ACC112 (cell line): ENCODE measurements at regions not wholly inside any gene's neighbourhood (a gene's known extent, or its start where the extent isn't known, plus 50 kb on each side); places are given as distances from the start of the nearest gene placed in this dataset.

Source experiments
- H2AFZ ChIP-seq: fragments of 200-600 bp; sonication (generic); one replicate; pipeline ENCODE4 v1.6.0; 2017; ENCODE audit warnings: antibody characterized with exemption, low read length; ENCODE audit not compliant: unreplicated experiment
- H3K27ac ChIP-seq: fragments of 200-600 bp; sonication (generic); 2 replicates; pipeline ENCODE4 v1.5.1; 2014; ENCODE audit warnings: low read depth, mild to moderate bottlenecking, antibody characterized with exemption, low read length, moderate library complexity
- H3K27me3 ChIP-seq: fragments of 200-600 bp; sonication (generic); 2 replicates; pipeline ENCODE4 v1.6.1; 2014; ENCODE audit warnings: mild to moderate bottlenecking, antibody characterized with exemption, low read length, moderate library complexity, mixed read lengths; ENCODE audit not compliant: insufficient read depth
- H3K36me3 ChIP-seq: fragments of 200-600 bp; sonication (generic); 2 replicates; pipeline ENCODE4 v1.6.1; 2016; ENCODE audit warnings: mild to moderate bottlenecking, antibody characterized with exemption, low read length, moderate library complexity, mixed read lengths; ENCODE audit not compliant: insufficient read depth
- H3K4me1 ChIP-seq: fragments of 200-600 bp; sonication (generic); one replicate; pipeline ENCODE4 v1.6.1; 2016; ENCODE audit warnings: low read length, mixed read lengths; ENCODE audit not compliant: insufficient read depth, unreplicated experiment, control insufficient read depth
- H3K4me3 ChIP-seq: fragments of 200-600 bp; sonication (generic); 2 replicates; pipeline ENCODE4 v1.5.1; 2014; ENCODE audit warnings: mild to moderate bottlenecking, low read depth, low read length
- H3K79me2 ChIP-seq: fragments of 200-600 bp; sonication (generic); one replicate; pipeline ENCODE4 v1.6.0; 2016; ENCODE audit warnings: low read length; ENCODE audit not compliant: control insufficient read depth, unreplicated experiment, insufficient read depth

- Histone ChIP-seq H3K27ac (no peak overlapping the region), H3K27me3 (no peaks in the 10 kb centered on the region), H3K36me3 (no peaks in the 10 kb centered on the region), H3K4me3 (no peak overlapping the region), H3K4me1 (peaks cover 46% of the 10 kb centered on the region), H2AFZ (no peak overlapping the region), H3K79me2 (peaks cover 86% of the 10 kb centered on the region)
Measured at GRCh38 chr17:77438241-77439188, 297.7 kb downstream of the SEC14L1 start.

DNA sequence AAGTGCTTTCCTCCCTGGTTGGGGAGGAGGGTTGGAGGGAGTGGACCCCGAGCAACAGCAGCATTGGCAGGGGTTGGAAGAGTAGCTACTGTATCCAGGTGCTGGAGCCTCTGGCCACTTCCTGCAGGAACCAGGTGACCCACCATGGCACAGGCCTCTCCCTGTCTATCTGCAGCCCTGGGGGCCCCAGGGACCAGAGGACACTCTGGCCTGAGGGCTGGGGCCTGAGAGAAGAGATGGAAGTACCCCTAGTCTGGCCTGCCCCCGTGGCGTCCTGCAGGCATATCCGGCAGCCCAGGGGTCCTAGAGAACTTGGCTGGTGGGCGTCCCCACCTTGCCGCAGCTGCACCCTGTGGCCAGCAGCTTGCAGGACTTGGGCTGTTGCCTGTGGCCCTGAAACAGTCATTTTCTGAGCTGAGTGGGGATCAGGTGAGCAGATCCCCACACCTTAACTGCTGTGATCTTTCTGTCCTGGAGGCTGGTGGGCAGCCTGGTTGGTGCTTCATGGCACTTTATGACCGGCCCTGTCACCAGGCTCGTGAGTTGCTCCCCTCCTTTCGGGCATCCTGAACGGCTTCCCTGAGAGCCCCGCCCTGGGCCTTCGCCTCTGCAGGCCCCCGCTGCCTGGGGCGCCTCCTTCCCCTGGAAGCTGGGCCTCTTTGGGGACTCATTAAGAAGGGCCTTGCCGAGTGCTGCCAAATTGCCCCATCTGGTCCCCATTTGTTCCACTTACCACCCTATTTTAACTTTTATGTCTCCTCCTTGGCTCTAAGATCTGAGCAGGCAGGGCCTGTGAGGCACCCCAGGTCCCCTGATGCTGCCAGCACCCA is 298.6 kb downstream of the SEC14L1 start:
- H3K27ac ChIP-seq, result no peak overlapping the region
- H3K27me3 ChIP-seq, result no peaks in the 10 kb centered on the region

DNA sequence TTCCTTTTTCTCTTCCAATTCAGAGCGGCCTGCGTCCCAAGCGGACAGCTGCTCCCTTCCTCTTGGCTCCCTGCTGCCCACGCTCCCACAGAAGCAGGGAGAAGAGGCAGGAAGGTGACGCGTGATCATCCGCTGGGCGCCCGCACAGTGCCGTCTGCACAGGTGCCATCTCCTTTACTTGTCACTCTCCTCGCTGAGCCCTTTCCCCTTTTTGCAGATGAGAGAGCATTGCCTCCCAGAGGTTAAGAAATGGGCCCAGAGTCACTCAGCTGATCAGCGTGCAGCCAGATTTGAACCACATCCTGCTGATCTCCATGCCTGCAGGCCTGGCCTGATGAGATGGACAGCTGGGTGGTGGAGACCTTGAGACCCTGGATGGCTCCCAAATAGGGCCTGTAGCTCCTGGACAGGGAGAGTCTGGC is 299.8 kb downstream of the SEC14L1 start:
- no peak overlapping the region for H3K27ac ChIP-seq
- H3K36me3 ChIP-seq, result no peaks in the 10 kb centered on the region
- no peak overlapping the region for H3K4me3 ChIP-seq
- no peak overlapping the region for H2AFZ ChIP-seq
- H3K27me3 ChIP-seq, result no peaks in the 10 kb centered on the region
- peaks cover 84% of the 10 kb centered on the region for H3K79me2 ChIP-seq
- peaks cover 44% of the 10 kb centered on the region for H3K4me1 ChIP-seq

More for the DNA sequence above, 298.6 kb downstream of the SEC14L1 start:
- Histone ChIP-seq H3K36me3 (no peaks in the 10 kb centered on the region), H3K4me1 (peaks cover 42% of the 10 kb centered on the region), H2AFZ (no peak overlapping the region), H3K79me2 (peaks cover 84% of the 10 kb centered on the region), H3K4me3 (no peak overlapping the region)

- H3K36me3 ChIP-seq, result no peaks in the 10 kb centered on the region
- H3K4me3 ChIP-seq, result no peak overlapping the region
- no peaks in the 10 kb centered on the region for H3K27me3 ChIP-seq
- H3K79me2 ChIP-seq, result peaks cover 81% of the 10 kb centered on the region
- H3K4me1 ChIP-seq, result peaks cover 42% of the 10 kb centered on the region
- H3K27ac ChIP-seq, result no peak overlapping the region
- no peak overlapping the region for H2AFZ ChIP-seq
Measured at GRCh38 chr17:77441130-77441920, 300.6 kb downstream of the SEC14L1 start.

- H3K4me3 ChIP-seq, result no peak overlapping the region
- no peaks in the 10 kb centered on the region for H3K36me3 ChIP-seq
- H2AFZ ChIP-seq, result no peak overlapping the region
- no peaks in the 10 kb centered on the region for H3K27me3 ChIP-seq
- H3K79me2 ChIP-seq, result peaks cover 79% of the 10 kb centered on the region
- peaks cover 36% of the 10 kb centered on the region for H3K4me1 ChIP-seq
- no peak overlapping the region for H3K27ac ChIP-seq
Measured at GRCh38 chr17:77441940-77442339, 301.2 kb downstream of the SEC14L1 start.

DNA sequence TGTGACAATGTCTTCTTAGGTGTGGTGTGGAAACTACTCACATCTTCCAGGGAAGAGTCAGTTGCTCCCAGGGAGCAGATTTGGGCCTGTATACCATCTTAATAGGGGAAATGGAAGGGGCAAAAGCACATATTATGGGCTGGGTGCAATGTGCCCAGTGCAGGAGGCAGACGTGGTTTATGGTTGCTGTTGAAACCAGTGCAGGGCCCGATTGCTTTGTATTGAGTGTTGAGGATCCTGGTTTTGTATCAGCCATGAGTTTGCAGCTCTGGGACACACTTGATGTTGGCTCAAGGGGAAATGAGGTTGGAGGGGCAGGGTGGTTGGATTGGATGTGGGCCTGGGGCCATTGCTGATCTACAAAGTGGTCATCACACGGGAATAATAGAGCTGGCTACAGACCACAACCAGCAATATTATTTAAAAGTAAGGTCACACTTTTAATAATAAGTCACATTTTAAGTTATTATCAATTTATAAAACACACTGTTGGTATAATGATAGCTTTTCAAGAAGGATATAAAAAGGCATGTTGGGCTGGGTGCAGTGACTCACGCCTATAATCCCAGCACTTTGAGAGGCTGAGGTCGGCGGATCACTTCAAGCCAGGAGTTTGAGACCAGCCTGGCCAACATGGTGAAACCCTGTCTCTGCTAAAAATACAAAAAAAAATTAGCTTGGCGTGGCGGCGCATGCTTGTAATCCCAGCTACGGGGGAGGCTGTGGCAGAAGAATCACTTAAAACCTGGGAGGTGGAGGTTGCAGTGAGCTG is 302.4 kb downstream of the SEC14L1 start:
- H3K79me2 ChIP-seq, result peaks cover 79% of the 10 kb centered on the region

DNA sequence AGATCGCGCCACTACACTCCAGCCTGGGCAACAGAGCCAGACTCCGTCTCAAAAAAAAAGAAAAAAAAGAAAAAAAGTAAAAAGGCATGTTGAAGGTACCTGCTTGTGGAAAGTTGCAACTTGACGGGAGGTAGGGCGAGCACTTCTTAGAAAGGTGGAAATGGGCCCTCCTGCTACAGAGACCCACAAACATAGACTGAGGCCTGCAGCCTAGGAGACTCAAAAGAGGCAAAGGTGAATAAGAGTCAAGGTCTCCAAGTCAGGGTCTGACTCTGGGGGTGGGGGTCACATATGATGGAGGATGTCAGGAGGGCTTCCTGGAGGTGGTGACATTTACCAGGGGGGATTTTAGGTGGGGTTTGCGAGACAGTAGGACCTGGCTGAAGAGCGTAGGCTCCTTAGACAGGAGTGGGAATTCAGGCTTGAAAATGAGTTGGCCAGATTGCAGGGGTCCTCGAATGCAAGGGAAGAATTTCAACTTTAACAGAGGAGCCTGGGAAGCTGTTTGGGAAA is 303.0 kb downstream of the SEC14L1 start:
- no peaks in the 10 kb centered on the region for H3K36me3 ChIP-seq
- H3K79me2 ChIP-seq, result peaks cover 73% of the 10 kb centered on the region
- H3K27me3 ChIP-seq, result no peaks in the 10 kb centered on the region
- peak overlapping the region; percentile 32; the same call in 1 of the 2 replicates for H3K27ac ChIP-seq
- H2AFZ ChIP-seq, result no peak overlapping the region
- no peak overlapping the region for H3K4me3 ChIP-seq
- peaks cover 35% of the 10 kb centered on the region for H3K4me1 ChIP-seq

More for the DNA sequence above, 302.4 kb downstream of the SEC14L1 start:
- Histone ChIP-seq H3K27me3 (no peaks in the 10 kb centered on the region), H3K4me3 (no peak overlapping the region), H2AFZ (no peak overlapping the region), H3K4me1 (peaks cover 35% of the 10 kb centered on the region), H3K36me3 (no peaks in the 10 kb centered on the region), H3K27ac (no peak overlapping the region)

DNA sequence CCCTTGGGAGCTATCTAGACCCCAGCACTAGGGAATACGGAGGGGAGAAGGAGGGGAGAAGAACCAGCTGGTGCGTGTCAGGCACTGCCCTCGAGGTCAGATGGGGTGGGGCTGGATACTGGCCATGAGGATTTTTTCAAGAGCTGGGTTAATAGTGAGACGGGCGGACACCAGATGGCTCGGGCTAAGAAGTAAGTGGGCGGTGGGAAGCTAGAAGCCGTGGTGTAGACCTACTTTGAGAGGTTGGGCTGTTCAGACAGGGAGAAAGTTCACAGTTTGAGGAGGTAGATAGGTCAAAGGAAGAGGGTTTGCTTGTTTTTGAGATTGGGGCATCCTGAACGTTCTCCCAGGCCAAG is 303.8 kb downstream of the SEC14L1 start:
- H3K36me3 ChIP-seq, result no peaks in the 10 kb centered on the region
- H3K27ac ChIP-seq, result peak overlapping the region; percentile 32; the same call in 1 of the 2 replicates
- H3K79me2 ChIP-seq, result peaks cover 70% of the 10 kb centered on the region
- peaks cover 38% of the 10 kb centered on the region for H3K4me1 ChIP-seq
- no peak overlapping the region for H2AFZ ChIP-seq
- no peaks in the 10 kb centered on the region for H3K27me3 ChIP-seq
- no peak overlapping the region for H3K4me3 ChIP-seq

DNA sequence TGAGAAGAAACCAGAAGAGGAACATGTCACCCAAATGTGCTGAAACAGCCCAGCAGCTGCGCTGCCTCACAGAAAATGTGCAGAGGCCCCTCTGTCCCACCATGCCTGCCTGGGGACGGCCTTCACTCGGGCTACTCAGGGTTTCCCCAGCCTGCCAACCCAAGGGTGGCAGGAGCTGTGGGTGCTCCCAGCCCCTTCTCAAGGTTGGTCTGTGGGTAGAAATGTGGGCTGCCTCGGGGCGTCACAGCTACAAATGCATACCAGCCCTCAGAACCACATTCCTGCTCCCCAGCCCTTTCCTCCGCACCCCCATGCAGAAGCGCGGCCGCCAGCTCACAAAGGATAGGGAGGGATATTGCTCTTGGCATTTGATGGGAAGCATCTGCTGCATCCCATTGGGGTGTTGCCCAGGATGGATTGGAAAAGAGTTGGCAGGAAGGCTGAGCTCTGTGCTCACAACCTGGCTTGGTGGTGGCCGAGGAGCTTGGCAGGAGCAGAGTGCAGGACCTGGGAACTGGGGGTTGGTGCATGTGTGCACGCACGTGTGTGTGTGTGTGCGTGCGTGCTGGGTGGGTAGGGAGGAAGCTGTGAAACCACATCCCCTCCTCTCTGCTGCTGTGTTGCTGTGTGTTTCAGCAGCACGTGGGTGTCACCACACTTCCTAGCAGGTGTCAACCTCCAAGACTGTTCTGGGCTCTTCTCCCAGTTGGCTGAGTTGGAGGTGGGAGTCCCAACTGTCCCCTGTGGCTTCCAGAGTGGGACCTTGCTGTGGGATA is 304.4 kb downstream of the SEC14L1 start:
- peaks cover 44% of the 10 kb centered on the region for H3K4me1 ChIP-seq
- no peaks in the 10 kb centered on the region for H3K36me3 ChIP-seq
- no peak overlapping the region for H2AFZ ChIP-seq
- H3K4me3 ChIP-seq, result no peak overlapping the region
- H3K27ac ChIP-seq, result 0 out of 2 replicates have a peak overlapping the region, but pooled peaks have one; percentile 32
- peaks cover 69% of the 10 kb centered on the region for H3K79me2 ChIP-seq
- no peaks in the 10 kb centered on the region for H3K27me3 ChIP-seq
